SU-DHL-6 (cell line): ENCODE measurements at regions not wholly inside any gene's neighbourhood (a gene's known extent, or its start where the extent isn't known, plus 50 kb on each side); places are given as distances from the start of the nearest gene placed in this dataset.

Experiments used
- H2AFZ ChIP-seq: fragments of 200-600 bp; sonication (generic); 2 replicates; pipeline ENCODE4 v1.6.1; 2014; ENCODE audit warnings: low read depth, mild to moderate bottlenecking, moderate library complexity, mixed read lengths, antibody characterized with exemption, low read length; ENCODE audit not compliant: severe bottlenecking
- H3F3A ChIP-seq: fragments of 200-600 bp; shearing (Covaris generic); 2 replicates; pipeline ENCODE4 v1.6.0; 2016; ENCODE audit warnings: antibody characterized with exemption, mild to moderate bottlenecking; ENCODE audit not compliant: insufficient read depth
- H3K27ac ChIP-seq: fragments of 200-600 bp; sonication (generic); 2 replicates; pipeline ENCODE4 v1.5.1; 2016; ENCODE audit warnings: low read depth, mild to moderate bottlenecking, low read length, moderate library complexity, mixed read lengths
- H3K27me3 ChIP-seq: fragments of 200-600 bp; sonication (generic), shearing (Covaris generic); 2 replicates; pipeline ENCODE4 v1.6.0; 2014; ENCODE audit warnings: mild to moderate bottlenecking, low read length
- H3K36me3 ChIP-seq: fragments of 200-600 bp; sonication (generic); 2 replicates; pipeline ENCODE4 v1.6.1; 2014; ENCODE audit warnings: mild to moderate bottlenecking, low read length, mixed read lengths
- H3K4me2 ChIP-seq: fragments of 300-600, 200-600 bp; shearing (Covaris generic), sonication (generic); 2 replicates; pipeline ENCODE4 v1.6.0; 2014; ENCODE audit warnings: low read length, low read depth, mild to moderate bottlenecking; ENCODE audit not compliant: poor library complexity, severe bottlenecking
- H3K4me3 ChIP-seq: fragments of 200-600 bp; sonication (generic); 2 replicates; pipeline ENCODE4 v1.5.1; 2014; ENCODE audit warnings: antibody characterized with exemption, low read length, mild to moderate bottlenecking, mixed read lengths; ENCODE audit not compliant: insufficient read depth, poor library complexity, severe bottlenecking
- H3K79me2 ChIP-seq: fragments of 200-600 bp; sonication (generic); 2 replicates; pipeline ENCODE4 v1.6.1; 2014; ENCODE audit warnings: mild to moderate bottlenecking, low read length, moderate library complexity; ENCODE audit not compliant: insufficient read depth
- H3K9ac ChIP-seq: fragments of 200-600 bp; sonication (generic); 2 replicates; pipeline ENCODE4 v1.7.0; 2014; ENCODE audit warnings: mild to moderate bottlenecking, low read length
- H3K9me2 ChIP-seq: fragments of 200-600 bp; sonication (generic); replicated peaks from 2 replicates; pipeline ENCODE4 v1.6.1; 2014; ENCODE audit warnings: low read length; ENCODE audit not compliant: insufficient read depth
- H3K9me3 ChIP-seq: fragments of 200-600 bp; sonication (generic); 2 replicates; pipeline ENCODE4 v1.6.1; 2014; ENCODE audit warnings: low read length, mixed read lengths; ENCODE audit not compliant: insufficient read depth
- H4K20me1 ChIP-seq: fragments of 200-600 bp; sonication (generic); 2 replicates; pipeline ENCODE4 v1.6.1; 2014; ENCODE audit warnings: low read depth, mild to moderate bottlenecking, antibody characterized with exemption, low read length, moderate library complexity, mixed read lengths
- CTCF ChIP-seq: fragments of 200-600 bp; sonication (generic); IDR thresholded peaks from one replicate; pipeline ENCODE4 v1.5.1; 2017; ENCODE audit warnings: antibody characterized with exemption, mild to moderate bottlenecking, low read length, moderate library complexity; ENCODE audit not compliant: insufficient read depth, poor library complexity, severe bottlenecking
- EZH2phosphoT487 ChIP-seq: fragments of 200-600 bp; sonication (generic), shearing (Covaris generic); conservative IDR thresholded peaks from 2 replicates; pipeline ENCODE4 v1.6.1; 2018; ENCODE audit warnings: mild to moderate bottlenecking, antibody characterized with exemption, low read length, moderate library complexity, mixed read lengths

- H2AFZ ChIP-seq, result no peak overlapping the region
- no peak overlapping the region for H3K4me2 ChIP-seq
Observed at GRCh38 chr5:117568622-117569021, 994.0 kb upstream of the SEMA6A start.

GRCh38 chr5:117568126-117568525 lies 993.5 kb upstream of the SEMA6A start:
- H3K36me3 ChIP-seq, result no peaks in the 10 kb centered on the region
- H3K9ac ChIP-seq, result no peak overlapping the region
- no peak overlapping the region for H3K4me3 ChIP-seq
- no peaks in the 10 kb centered on the region for H4K20me1 ChIP-seq
- H3K4me2 ChIP-seq, result no peak overlapping the region
- H3K79me2 ChIP-seq, result no peaks in the 10 kb centered on the region
- H3K9me2 ChIP-seq, result no peaks in the 10 kb centered on the region
- H3K9me3 ChIP-seq, result no peaks in the 10 kb centered on the region
- no peaks in the 10 kb centered on the region for H3F3A ChIP-seq
- H2AFZ ChIP-seq, result no peak overlapping the region
- TF ChIP-seq CTCF, result no peak
- TF ChIP-seq EZH2phosphoT487, result no peak
- H3K27me3 ChIP-seq, result no peaks in the 10 kb centered on the region
- no peak overlapping the region for H3K27ac ChIP-seq

More at GRCh38 chr5:117568622-117569021, 994.0 kb upstream of the SEMA6A start:
- no peaks in the 10 kb centered on the region for H3K27me3 ChIP-seq
- H3K9me2 ChIP-seq, result no peaks in the 10 kb centered on the region
- no peak overlapping the region for H3K4me3 ChIP-seq
- H3K36me3 ChIP-seq, result no peaks in the 10 kb centered on the region
- H3K79me2 ChIP-seq, result no peaks in the 10 kb centered on the region
- H4K20me1 ChIP-seq, result no peaks in the 10 kb centered on the region
- no peak overlapping the region for H3K9ac ChIP-seq
- no peak overlapping the region for H3K27ac ChIP-seq
- TF ChIP-seq CTCF (no peak), EZH2phosphoT487 (no peak)
- no peaks in the 10 kb centered on the region for H3F3A ChIP-seq
- no peaks in the 10 kb centered on the region for H3K9me3 ChIP-seq

- Histone ChIP-seq H3K4me2 (no peak overlapping the region), H3K9me2 (no peaks in the 10 kb centered on the region), H4K20me1 (no peaks in the 10 kb centered on the region), H3K9ac (no peak overlapping the region), H3K9me3 (no peaks in the 10 kb centered on the region), H3K27me3 (no peaks in the 10 kb centered on the region), H3K4me3 (no peak overlapping the region), H2AFZ (no peak overlapping the region), H3K79me2 (no peaks in the 10 kb centered on the region), H3K36me3 (no peaks in the 10 kb centered on the region), H3F3A (no peaks in the 10 kb centered on the region), H3K27ac (no peak overlapping the region)
- TF ChIP-seq CTCF, result no peak
- TF ChIP-seq EZH2phosphoT487, result no peak
Observed at GRCh38 chr5:117562647-117563046, 988.0 kb upstream of the SEMA6A start.

- no peaks in the 10 kb centered on the region for H4K20me1 ChIP-seq
- H3K4me3 ChIP-seq, result no peak overlapping the region
- no peak overlapping the region for H2AFZ ChIP-seq
- H3F3A ChIP-seq, result no peaks in the 10 kb centered on the region
- no peaks in the 10 kb centered on the region for H3K9me2 ChIP-seq
- no peak overlapping the region for H3K9ac ChIP-seq
- H3K79me2 ChIP-seq, result no peaks in the 10 kb centered on the region
- H3K36me3 ChIP-seq, result no peaks in the 10 kb centered on the region
- TF ChIP-seq EZH2phosphoT487 (no peak), CTCF (no peak)
- no peak overlapping the region for H3K27ac ChIP-seq
- H3K4me2 ChIP-seq, result no peak overlapping the region
- H3K27me3 ChIP-seq, result no peaks in the 10 kb centered on the region
- H3K9me3 ChIP-seq, result no peaks in the 10 kb centered on the region
Observed at GRCh38 chr5:117561531-117561930, 986.9 kb upstream of the SEMA6A start.
